ENCODE measurements at regions not wholly inside any gene's neighbourhood (a gene's known extent, or its start where the extent isn't known, plus 50 kb on each side); places are given as distances from the start of the nearest gene placed in this dataset.

GRCh38 chr6:144845186-144845585, 560.1 kb downstream of the UTRN start:
- no peak for TF ChIP-seq CTCF (IDR thresholded peaks at IDR 0.05)
- no peak for TF ChIP-seq POLR2A (IDR thresholded peaks at IDR 0.05)
